Tibial nerve (tissue), 4 donors: ENCODE measurements at regions not wholly inside any gene's neighbourhood (a gene's known extent, or its start where the extent isn't known, plus 50 kb on each side); places are given as distances from the start of the nearest gene placed in this dataset.

ENCODE experiments used
- DNase-seq, 2 donors: peaks; one replicate each; pipeline ENCODE4 v3.0.0-alpha.2; 2019; ENCODE audit warnings: low spot score in 2 of 2
- H3K27ac ChIP-seq, 4 donors: fragments of 200-600 bp; sonication (generic) in 3 of 4; one replicate each; pipeline ENCODE4 v1.5.1; 2017 to 2019; ENCODE audit warnings: mild to moderate bottlenecking in 1 of 4
- H3K27me3 ChIP-seq, 2 donors: fragments of 200-600 bp; sonication (generic) in 1 of 2; one replicate each; pipeline versions ENCODE4 v1.5.1 to v1.6.0; 2017 to 2019
- H3K36me3 ChIP-seq, 3 donors: fragments of 200-600 bp; sonication (generic); one replicate each; pipeline ENCODE4 v1.5.1; 2018 to 2019
- H3K4me1 ChIP-seq, 4 donors: fragments of 200-600 bp; sonication (generic) in 3 of 4; one replicate each; pipeline ENCODE4 v1.5.1; 2017 to 2019
- H3K4me3 ChIP-seq, 4 donors: fragments of 200-600 bp; sonication (generic) in 3 of 4; one replicate each; pipeline ENCODE4 v1.5.1; 2017 to 2019; ENCODE audit warnings: mild to moderate bottlenecking in 1 of 4, moderate library complexity in 1 of 4
- H3K9me3 ChIP-seq, 4 donors: fragments of 200-600 bp; sonication (generic) in 3 of 4; one replicate each; pipeline ENCODE4 v1.5.1; 2017 to 2019
- CTCF ChIP-seq, 5 experiments: fragments of 200-600 bp in 3 of 5; fragments of 450-650 bp in 2 of 5; sonication (generic) in 3 of 5; IDR thresholded peaks; one replicate each; pipeline ENCODE4 v1.5.1; 2016 to 2019; ENCODE audit warnings: antibody characterized with exemption in 5 of 5, mild to moderate bottlenecking in 3 of 5, moderate library complexity in 2 of 5
- EP300 ChIP-seq, 2 donors: sonication (generic); formaldehyde crosslinking; IDR thresholded peaks; one replicate each; pipeline ENCODE4 v1.6.1; 2017; ENCODE audit warnings: antibody characterized with exemption in 2 of 2, mild to moderate bottlenecking in 1 of 2
- POLR2A ChIP-seq, 2 donors: fragments of 450-650 bp; IDR thresholded peaks; one replicate each; pipeline ENCODE4 v1.6.1; 2017; ENCODE audit warnings: antibody characterized with exemption in 2 of 2, mild to moderate bottlenecking in 2 of 2, moderate library complexity in 2 of 2
- WGBS, 2 donors: methylation state at CpG; one replicate each; pipeline ENCODE4 v1.1.5; 2018; 5-methylcytosine and 5-hydroxymethylcytosine counted together

GRCh38 chr7:51961804-51962203 lies 645.2 kb upstream of the COBL start:
- no peak overlapping the region for H3K4me3 ChIP-seq
- H3K27ac ChIP-seq = no peak overlapping the region
- H3K4me1 ChIP-seq = no peaks in the 10 kb centered on the region
- DNase-seq = no peak
- H3K36me3 ChIP-seq = no peaks in the 10 kb centered on the region
- TF ChIP-seq POLR2A (IDR thresholded peaks at IDR 0.05) = no peak
- no peak for TF ChIP-seq EP300 (IDR thresholded peaks at IDR 0.05)
- no peak for TF ChIP-seq CTCF (IDR thresholded peaks at IDR 0.05)
- peaks cover 0 to 14% (median 0%) of the 10 kb centered on the region in 4 donors for H3K9me3 ChIP-seq
- WGBS, 2 donors = 86 to 91% methylated on average over 2 of the region's 2 CpGs
- H3K27me3 ChIP-seq = no peaks in the 10 kb centered on the region

GRCh38 chr7:51950813-51951212 lies 634.2 kb upstream of the COBL start:
- Histone ChIP-seq H3K4me3 (no peak overlapping the region), H3K36me3 (no peaks in the 10 kb centered on the region), H3K27me3 (no peaks in the 10 kb centered on the region), H3K27ac (no peak overlapping the region), H3K4me1 (no peaks in the 10 kb centered on the region), H3K9me3 (no peaks in the 10 kb centered on the region)
- DNase-seq = no peak
- TF ChIP-seq EP300 (IDR thresholded peaks at IDR 0.05) (no peak), CTCF (IDR thresholded peaks at IDR 0.05) (no peak), POLR2A (IDR thresholded peaks at IDR 0.05) (no peak)
- WGBS, 2 donors = 34 to 44% methylated on average over 3 of the region's 3 CpGs

- TF ChIP-seq EP300 (IDR thresholded peaks at IDR 0.05) (no peak), POLR2A (IDR thresholded peaks at IDR 0.05) (no peak), CTCF (IDR thresholded peaks at IDR 0.05) (no peak)
- DNase-seq = no peak
- peaks cover 0 to 6% (median 0%) of the 10 kb centered on the region in 4 donors for H3K9me3 ChIP-seq
- no peaks in the 10 kb centered on the region for H3K36me3 ChIP-seq
- 24 to 29% methylated on average over 9 of the region's 9 CpGs for WGBS, 2 donors
- H3K4me3 ChIP-seq = no peak overlapping the region
- H3K27me3 ChIP-seq = no peaks in the 10 kb centered on the region
- no peaks in the 10 kb centered on the region for H3K4me1 ChIP-seq
- H3K27ac ChIP-seq = no peak overlapping the region
Observed at GRCh38 chr7:51949726-51950644, 633.4 kb upstream of the COBL start.

- Histone ChIP-seq H3K4me1 (no peaks in the 10 kb centered on the region), H3K36me3 (no peaks in the 10 kb centered on the region), H3K9me3 (no peaks in the 10 kb centered on the region), H3K27me3 (no peaks in the 10 kb centered on the region), H3K4me3 (no peak overlapping the region), H3K27ac (no peak overlapping the region)
- no peak for DNase-seq
- WGBS, 2 donors = 38 to 41% methylated on average over 2 of the region's 2 CpGs
- no peak for TF ChIP-seq POLR2A (IDR thresholded peaks at IDR 0.05)
- TF ChIP-seq EP300 (IDR thresholded peaks at IDR 0.05) = no peak
- TF ChIP-seq CTCF (IDR thresholded peaks at IDR 0.05) = no peak
Observed at GRCh38 chr7:51930834-51931233, 614.2 kb upstream of the COBL start.

- H3K4me1 ChIP-seq = no peaks in the 10 kb centered on the region
- H3K9me3 ChIP-seq = no peaks in the 10 kb centered on the region
- TF ChIP-seq POLR2A (IDR thresholded peaks at IDR 0.05) (no peak), CTCF (IDR thresholded peaks at IDR 0.05) (no peak), EP300 (IDR thresholded peaks at IDR 0.05) (no peak)
- H3K27ac ChIP-seq = no peak overlapping the region
- no peak for DNase-seq
- no peaks in the 10 kb centered on the region for H3K36me3 ChIP-seq
- 44 to 47% methylated on average over 2 of the region's 2 CpGs for WGBS, 2 donors
- H3K4me3 ChIP-seq = no peak overlapping the region
- no peaks in the 10 kb centered on the region for H3K27me3 ChIP-seq
Observed at GRCh38 chr7:51929818-51930217, 613.2 kb upstream of the COBL start.
